K562 (cell line): ENCODE measurements at regions not wholly inside any gene's neighbourhood (a gene's known extent, or its start where the extent isn't known, plus 50 kb on each side); places are given as distances from the start of the nearest gene placed in this dataset.
A peak's percentile ranks its signal among the peaks of the same experiment; 100 is the strongest.

ENCODE experiments used
- CTCF ChIP-seq, 3 experiments: IDR thresholded peaks in 2 of 3; conservative IDR thresholded peaks in 1 of 3; 2 replicates each; pipeline ENCODE4 v1.5.1; 2011 to 2012; ENCODE audit warnings: low read length in 3 of 3, mild to moderate bottlenecking in 3 of 3, control low read depth in 2 of 3, improper control_type of control experiment in 1 of 3, inconsistent platforms in 1 of 3, low read depth in 1 of 3, mixed read lengths in 1 of 3, moderate library complexity in 1 of 3; ENCODE audit not compliant: insufficient read depth in 2 of 3
- ESRRA ChIP-seq: fragments of 450-650 bp; IDR thresholded peaks from 2 replicates; pipeline ENCODE4 v1.6.1; 2014; ENCODE audit warnings: low read depth, mild to moderate bottlenecking, moderate library complexity, borderline replicate concordance
- EZH2 ChIP-seq: IDR thresholded peaks from 2 replicates; pipeline ENCODE4 v1.6.1; 2012; ENCODE audit warnings: low read depth, mild to moderate bottlenecking, inconsistent platforms, low read length, borderline replicate concordance
- FUS ChIP-seq: fragments of 200-400 bp; formaldehyde crosslinking; optimal IDR thresholded peaks from 2 replicates; pipeline ENCODE3; 2017; ENCODE audit warnings: low read depth, low read length
- MAFK ChIP-seq: IDR thresholded peaks from 2 replicates; pipeline ENCODE4 v1.6.1; 2011; ENCODE audit warnings: low read length, improper control_type of control experiment
- PKNOX1 ChIP-seq: fragments of 450-650 bp; IDR thresholded peaks from 2 replicates; pipeline ENCODE4 v1.6.1; 2016
- RAD21 ChIP-seq, 2 experiments: fragments of 250-450 bp in 1 of 2; fragments of 450-650 bp in 1 of 2; sonication (Bioruptor Pico) in 1 of 2; formaldehyde crosslinking in 1 of 2; IDR thresholded peaks in 1 of 2; conservative IDR thresholded peaks in 1 of 2; 2 replicates each; pipeline versions ENCODE4 v1.4.0 to v1.8.0; 2020 to 2022; ENCODE audit warnings: mild to moderate bottlenecking in 2 of 2, moderate library complexity in 1 of 2
- SPI1 ChIP-seq: IDR thresholded peaks from 2 replicates; pipeline ENCODE4 v1.6.1; 2011; ENCODE audit warnings: low read depth, low read length, control low read depth, borderline replicate concordance

GRCh38 chr4:184536881-184537248 lies 62.5 kb upstream of the IRF2 start:
- TF ChIP-seq PKNOX1 (peak; percentile 74), MAFK (no peak), FUS (no peak), EZH2 (no peak), SPI1 (no peak), RAD21 (CRISPR knock-in tag; conservative IDR thresholded peaks at IDR 0.05 in 1 of 2, IDR thresholded peaks at IDR 0.05 in 1 of 2) (no peak), ESRRA (no peak), CTCF (IDR thresholded peaks at IDR 0.05 in 2 of 3, conservative IDR thresholded peaks at IDR 0.05 in 1 of 3; ENCODE audit: insufficient read depth in 2 of 3, low read depth in 1 of 3, low read length in 3 of 3) (no peak)
